GM23338 (cell line): ENCODE measurements at regions not wholly inside any gene's neighbourhood (a gene's known extent, or its start where the extent isn't known, plus 50 kb on each side); places are given as distances from the start of the nearest gene placed in this dataset.

ENCODE experiments used
- ATAC-seq: fragments of 200-7000 bp; cut with Tn5 transposase; 3 replicates; pipeline ENCODE4 v1.9.1; 2020
- DNase-seq: peaks from one replicate; pipeline ENCODE4 v3.0.0-alpha.2; 2015; ENCODE audit warnings: low spot score
- H2AFZ ChIP-seq: fragments of 200-600 bp; sonication (generic); 2 replicates; pipeline ENCODE4 v1.8.0; 2016; ENCODE audit warnings: antibody characterized with exemption, mild to moderate bottlenecking, moderate library complexity
- H3F3A ChIP-seq: fragments of 200-600 bp; sonication (generic); replicated peaks from 2 replicates; pipeline ENCODE4 v1.8.0; 2017; ENCODE audit warnings: antibody characterized with exemption, mixed run types, low read depth
- H3K27ac ChIP-seq: fragments of 200-600 bp; sonication (generic); 2 replicates; pipeline ENCODE4 v1.6.1; 2016; ENCODE audit warnings: low read depth
- H3K27me3 ChIP-seq: fragments of 200-600 bp; sonication (generic); 2 replicates; pipeline ENCODE4 v1.8.0; 2016; ENCODE audit warnings: mild to moderate bottlenecking, mixed run types, moderate library complexity; ENCODE audit not compliant: insufficient read depth
- H3K36me3 ChIP-seq: fragments of 200-600 bp; sonication (generic); 2 replicates; pipeline ENCODE4 v1.8.0; 2016; ENCODE audit warnings: mild to moderate bottlenecking; ENCODE audit not compliant: insufficient read depth
- H3K4me1 ChIP-seq: fragments of 200-600 bp; sonication (generic); 2 replicates; pipeline ENCODE4 v1.8.0; 2016; ENCODE audit warnings: mild to moderate bottlenecking, moderate library complexity; ENCODE audit not compliant: insufficient read depth
- H3K4me2 ChIP-seq: fragments of 200-600 bp; sonication (generic); 2 replicates; pipeline ENCODE4 v1.7.1; 2017; ENCODE audit warnings: mixed run types
- H3K4me3 ChIP-seq: fragments of 200-600 bp; sonication (generic); 2 replicates; pipeline ENCODE4 v1.6.1; 2016; ENCODE audit warnings: mixed run types
- H3K79me2 ChIP-seq: fragments of 200-600 bp; sonication (generic); replicated peaks from 2 replicates; pipeline ENCODE4 v1.8.0; 2017; ENCODE audit warnings: mild to moderate bottlenecking; ENCODE audit not compliant: insufficient read depth
- H3K9me2 ChIP-seq: fragments of 200-600 bp; sonication (generic); 2 replicates; pipeline ENCODE4 v1.8.0; 2017; ENCODE audit not compliant: insufficient read depth
- H4K20me1 ChIP-seq: fragments of 200-600 bp; sonication (generic); replicated peaks from 2 replicates; pipeline ENCODE4 v1.8.0; 2017; ENCODE audit warnings: mild to moderate bottlenecking; ENCODE audit not compliant: insufficient read depth
- H3K27ac Mint-ChIP-seq: 2 replicates; pipeline ENCODE4 v1.8.0; 2020; ENCODE audit warnings: inconsistent platforms, mild to moderate bottlenecking, moderate library complexity, mixed read lengths
- H3K27me3 Mint-ChIP-seq: 3 replicates; pipeline ENCODE4 v1.8.0; 2022; ENCODE audit warnings: low read depth, mild to moderate bottlenecking, moderate library complexity, mixed read lengths, inconsistent platforms; ENCODE audit not compliant: insufficient read depth, poor library complexity
- H3K36me3 Mint-ChIP-seq: 3 replicates; pipeline ENCODE4 v1.8.0; 2021; ENCODE audit warnings: low read depth, mild to moderate bottlenecking, inconsistent platforms, moderate library complexity, mixed read lengths
- H3K4me1 Mint-ChIP-seq: 3 replicates; pipeline ENCODE4 v1.8.0; 2020; ENCODE audit warnings: mild to moderate bottlenecking, inconsistent platforms, mixed read lengths
- H3K4me3 Mint-ChIP-seq: 3 replicates; pipeline ENCODE4 v1.8.0; 2021; ENCODE audit warnings: moderate library complexity, mild to moderate bottlenecking, inconsistent platforms, mixed read lengths
- H3K9me3 Mint-ChIP-seq: 3 replicates; pipeline ENCODE4 v1.8.0; 2020; ENCODE audit warnings: moderate library complexity, mild to moderate bottlenecking, inconsistent platforms, mixed read lengths
- CTCF ChIP-seq, 2 experiments: fragments of 200-600 bp in 1 of 2; sonication (generic) in 1 of 2; conservative IDR thresholded peaks; 2 replicates each; pipeline versions ENCODE4 v1.5.1 to v1.6.1; 2016 to 2017; ENCODE audit warnings: antibody characterized with exemption in 2 of 2, low read depth in 2 of 2, mild to moderate bottlenecking in 2 of 2, moderate library complexity in 1 of 2
- EZH2phosphoT487 ChIP-seq: fragments of 200-600 bp; sonication (generic); IDR thresholded peaks from one replicate; pipeline ENCODE4 v1.8.1; 2018; ENCODE audit warnings: antibody characterized with exemption; ENCODE audit not compliant: unreplicated experiment
- POLR2AphosphoS5 ChIP-seq: IDR thresholded peaks from 2 replicates; pipeline ENCODE4 v1.6.1; 2016; ENCODE audit warnings: antibody characterized with exemption, low read depth
- ZNF331 ChIP-seq: fragments of 250-450 bp; sonication (Bioruptor Pico); IDR thresholded peaks from 2 replicates; pipeline ENCODE4 v1.5.0; 2020; ENCODE audit warnings: low read depth, mild to moderate bottlenecking, moderate library complexity
- ZNF462 ChIP-seq: fragments of 250-450 bp; sonication (Bioruptor Pico); IDR thresholded peaks from 2 replicates; pipeline ENCODE4 v1.5.0; 2020; ENCODE audit warnings: mild to moderate bottlenecking, moderate library complexity

- H3F3A ChIP-seq: no peaks in the 10 kb centered on the region
- H3K9me2 ChIP-seq: no peaks in the 10 kb centered on the region
- ATAC-seq (no peak; the same call in 1 of the 3 replicates), DNase-seq (peak; percentile 39)
- H3K79me2 ChIP-seq: no peaks in the 10 kb centered on the region
- no peaks in the 10 kb centered on the region for H3K27me3 ChIP-seq
- no peaks in the 10 kb centered on the region for H3K36me3 Mint-ChIP-seq
- H3K4me1 ChIP-seq: peaks cover 3% of the 10 kb centered on the region; the same call in 1 of the 2 replicates
- no peaks in the 10 kb centered on the region for H3K36me3 ChIP-seq
- no peaks in the 10 kb centered on the region for H3K27me3 Mint-ChIP-seq
- H3K27ac ChIP-seq: no peak overlapping the region
- TF ChIP-seq ZNF462 (CRISPR knock-in tag) (no peak), POLR2AphosphoS5 (no peak), CTCF (conservative IDR thresholded peaks at IDR 0.05; ENCODE audit: low read depth in 2 of 2) (peak; percentile 34 to 50), ZNF331 (CRISPR knock-in tag) (no peak), EZH2phosphoT487 (no peak)
- H3K9me3 Mint-ChIP-seq: no peaks in the 10 kb centered on the region
- H3K4me1 Mint-ChIP-seq: peaks cover 16% of the 10 kb centered on the region; the same call in 2 of the 3 replicates
- no peak overlapping the region for H3K4me2 ChIP-seq
- no peak overlapping the region for H3K27ac Mint-ChIP-seq
- no peak overlapping the region for H2AFZ ChIP-seq
- H3K4me3 ChIP-seq: no peak overlapping the region
- H4K20me1 ChIP-seq: no peaks in the 10 kb centered on the region
- H3K4me3 Mint-ChIP-seq: no peak overlapping the region
Observed at GRCh38 chrX:20527558-20528011, 260.9 kb upstream of the RPS6KA3 start.
